GM12878 (cell line): ENCODE measurements at regions not wholly inside any gene's neighbourhood (a gene's known extent, or its start where the extent isn't known, plus 50 kb on each side); places are given as distances from the start of the nearest gene placed in this dataset.
"Not testable (repeated sequence)": the region's sequence is repeated elsewhere in the genome, so short reads cannot be mapped to it uniquely, and the experiment has no call there.

Source experiments
- ATAC-seq: fragments of 200-7000 bp; cut with Tn5 transposase; 3 replicates; pipeline ENCODE4 v1.9.1; 2020; ENCODE audit warnings: mild to moderate bottlenecking, moderate library complexity
- BruUV-seq: library from RNA; stranded (reverse); fragments of 400-500 nt; replicated peaks from 2 replicates; lab custom pipeline; 2021; lab: Mats Ljungman, UMichigan
- CTCF ChIA-PET: fragments of 300-600 bp; sonication (Branson Sonifier 250); formaldehyde crosslinking; extraction: SDS; loops from one replicate; lab custom pipeline; 2021; ENCODE audit warnings: inconsistent platforms; lab: Yijun Ruan, JAX
- POLR2A ChIA-PET: fragments of 350-600 bp; formaldehyde crosslinking; extraction: SDS; loops from one replicate; lab custom pipeline; 2021; ENCODE audit warnings: inconsistent platforms; lab: Charles Lee
- RAD21 ChIA-PET: fragments of 300-600 bp; sonication (Branson Sonifier 250); formaldehyde crosslinking; loops from one replicate; lab custom pipeline; 2023; ENCODE audit warnings: antibody characterized with exemption; ENCODE audit not compliant: unreplicated experiment; lab: Charles Lee
- SMC1A ChIA-PET: fragments of 300-600 bp; sonication (Branson Sonifier 250); formaldehyde crosslinking; loops from one replicate; lab custom pipeline; 2023; ENCODE audit not compliant: unreplicated experiment, uncharacterized antibody; lab: Charles Lee
- DNase-seq: peaks from one replicate; pipeline ENCODE4 v3.0.0-alpha.2; 2011; ENCODE audit warnings: low read depth, low spot score
- FAIRE-seq: peaks from 3 replicates; lab custom pipeline; 2011; peaks lifted over from hg19 to GRCh38; lab: Jason Lieb, UNC
- H2AFZ ChIP-seq: 2 replicates; pipeline ENCODE4 v1.6.0; 2011; ENCODE audit warnings: low read depth, low read length, control low read depth; ENCODE audit not compliant: control insufficient read depth
- H3K27ac ChIP-seq: 2 replicates; pipeline ENCODE4 v1.5.1; 2011; ENCODE audit warnings: control low read depth; ENCODE audit not compliant: control insufficient read depth, insufficient read depth
- H3K27me3 ChIP-seq, 2 experiments: replicated peaks in 1 of 2; 2 replicates each; pipeline versions ENCODE4 v1.6.0 to v1.6.1; 2011; ENCODE audit warnings: low read length in 1 of 2; ENCODE audit not compliant: control insufficient read depth in 2 of 2, insufficient read depth in 2 of 2
- H3K36me3 ChIP-seq, 2 experiments: 2 replicates each; pipeline ENCODE4 v1.5.1; 2011; ENCODE audit warnings: low read length in 1 of 2; ENCODE audit not compliant: control insufficient read depth in 2 of 2, insufficient read depth in 2 of 2
- H3K4me1 ChIP-seq: 2 replicates; pipeline ENCODE4 v1.6.1; 2011; ENCODE audit warnings: mild to moderate bottlenecking, low read length, moderate library complexity, mixed read lengths; ENCODE audit not compliant: control insufficient read depth, insufficient read depth
- H3K4me2 ChIP-seq: 2 replicates; pipeline ENCODE4 v1.6.0; 2011; ENCODE audit warnings: control low read depth; ENCODE audit not compliant: control insufficient read depth, insufficient read depth
- H3K4me3 ChIP-seq: fragments of 200-600 bp; sonication (generic); 2 replicates; pipeline ENCODE4 v1.5.1; 2016
- H3K79me2 ChIP-seq: 2 replicates; pipeline ENCODE4 v1.6.0; 2011; ENCODE audit warnings: low read length; ENCODE audit not compliant: control insufficient read depth, insufficient read depth
- H3K9ac ChIP-seq: 2 replicates; pipeline ENCODE4 v1.8.0; 2011; ENCODE audit warnings: low read length, control low read depth, mixed read lengths; ENCODE audit not compliant: control insufficient read depth, insufficient read depth
- H3K9me3 ChIP-seq: replicated peaks from 3 replicates; pipeline ENCODE4 v1.5.1; 2011; ENCODE audit warnings: mild to moderate bottlenecking, low read length; ENCODE audit not compliant: control insufficient read depth, insufficient read depth
- H4K20me1 ChIP-seq: 2 replicates; pipeline ENCODE4 v1.6.0; 2011; ENCODE audit not compliant: control insufficient read depth, insufficient read depth
- SMARCA5 ChIP-seq: fragments of 450-650 bp; IDR thresholded peaks from 2 replicates; pipeline ENCODE4 v1.6.1; 2017; ENCODE audit warnings: mild to moderate bottlenecking
- WGBS: methylation state at CpG from one replicate; pipeline ENCODE4 v1.1.6; 2016; ENCODE audit warnings: low lambda C conversion rate; ENCODE audit not compliant: insufficient replicate concordance, insufficient coverage; ENCODE audit errors: missing lambda C conversion rate; 5-methylcytosine and 5-hydroxymethylcytosine counted together
- in situ Hi-C: fragments of 300-500 bp; cut with MboI; formaldehyde crosslinking; loops from 9 replicates; pipeline ENCODE4 v1.14.3; 2018; ENCODE audit warnings: mixed read lengths
- intact Hi-C: fragments of 100-400 bp; cut with micrococcal nuclease; formaldehyde crosslinking; loops from one replicate; pipeline ENCODE4 v1.14.2; 2022; ENCODE audit not compliant: unreplicated experiment

DNA sequence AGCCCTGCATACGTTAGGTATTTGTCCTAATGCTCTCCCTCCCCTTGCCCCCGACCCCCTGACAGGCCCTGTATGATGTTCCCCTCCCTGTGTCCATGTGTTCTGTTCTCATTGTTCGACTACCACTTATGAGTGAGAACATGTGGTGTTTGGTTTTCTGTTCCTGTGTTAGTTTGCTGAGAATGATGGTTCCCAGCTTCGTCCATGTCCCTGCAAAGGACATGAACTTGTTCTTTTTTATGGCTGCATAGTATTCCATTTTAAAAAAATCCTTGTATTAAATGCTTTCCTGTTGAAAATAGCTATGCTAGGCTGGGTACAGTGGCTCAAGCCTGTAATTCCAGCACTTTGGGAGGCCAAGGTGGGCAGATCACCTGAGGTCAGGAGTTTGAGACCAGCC lies 232.2 kb downstream of the RPLP1 start:
- H3K4me2 ChIP-seq, H3K4me1 ChIP-seq, H4K20me1 ChIP-seq, intact Hi-C loops, H3K36me3 ChIP-seq, H3K27ac ChIP-seq, H3K79me2 ChIP-seq, H2AFZ ChIP-seq, H3K9ac ChIP-seq, H3K27me3 ChIP-seq, FAIRE-seq, ATAC-seq, CTCF ChIA-PET, DNase-seq, in situ Hi-C loops, RAD21 ChIA-PET, H3K4me3 ChIP-seq, BruUV-seq: not testable (repeated sequence)
- WGBS = 20% methylated on average over 4 of the region's 4 CpGs
- ChIA-PET SMC1A (interaction anchor here (1.7 kb wide), 1 partner anchor 8 kb away, joined by 3 read pairs; no protein-coding TSS in a partner anchor), POLR2A (interaction anchor here (1.5 kb wide), 1 partner anchor 30 kb away, joined by 3 read pairs; no protein-coding TSS in a partner anchor)
- peaks cover 16% of the 10 kb centered on the region; the same call in 2 of the 3 replicates for H3K9me3 ChIP-seq

DNA sequence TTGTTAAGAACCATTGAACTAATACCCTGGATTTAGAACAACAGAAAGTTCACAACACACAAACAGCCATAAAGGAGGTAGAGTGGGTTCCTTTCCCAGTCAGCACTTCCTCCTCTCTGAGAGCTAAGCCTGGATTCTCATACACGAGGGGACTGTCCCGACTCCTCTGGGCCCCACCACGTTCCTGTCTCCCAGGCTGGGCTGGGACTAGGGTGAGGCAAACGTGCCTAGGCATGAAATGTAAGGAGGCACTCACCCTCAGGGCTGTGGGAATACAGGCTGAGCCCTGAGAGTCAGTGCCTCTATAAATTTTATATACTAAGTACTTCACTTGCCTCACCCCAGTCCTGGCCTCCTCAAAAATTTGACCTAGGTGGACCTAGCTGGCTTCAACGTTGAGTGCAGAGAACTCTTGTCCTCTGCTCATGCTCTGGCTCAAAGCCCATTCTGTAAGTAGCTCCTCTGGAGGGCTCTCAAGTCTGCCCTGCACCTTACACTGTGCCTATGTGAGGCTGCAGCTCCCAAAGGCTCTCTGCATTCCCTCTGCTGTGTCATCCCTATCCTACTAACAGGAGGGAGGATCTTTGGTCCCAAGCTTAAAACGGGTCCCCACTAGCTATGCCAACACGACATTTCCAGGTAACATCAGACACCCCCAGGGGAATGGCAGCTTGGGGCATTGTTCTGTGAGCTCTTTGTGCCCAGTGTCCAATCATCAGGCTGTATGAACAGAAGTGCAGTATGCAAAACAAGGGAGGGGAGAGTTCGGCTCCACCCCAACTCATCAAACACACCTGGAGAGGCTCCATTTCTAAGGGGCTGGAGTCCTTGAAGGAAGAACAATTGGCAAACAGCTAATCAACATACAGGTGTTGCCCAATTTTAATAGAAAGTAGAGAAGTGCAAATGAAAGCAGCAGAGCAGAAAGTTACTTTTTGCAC lies 233.2 kb downstream of the RPLP1 start:
- ChIA-PET CTCF (interaction anchor here (1.1 kb wide), 2 partner anchors 15 to 782 kb away, joined by 3 to 6 read pairs; no protein-coding TSS in a partner anchor), POLR2A (interaction anchor here (1.7 kb wide), 1 partner anchor 17 kb away, joined by 3 read pairs; no protein-coding TSS in a partner anchor), RAD21 (interaction anchor here (0.6 to 1.7 kb wide), 4 partner anchors 8 to 34 kb away, joined by 3 to 5 read pairs (median 3); no protein-coding TSS in a partner anchor), SMC1A (interaction anchor here (0.6 to 1.7 kb wide), 6 partner anchors 9 to 164 kb away, joined by 3 to 4 read pairs (median 3); no protein-coding TSS in a partner anchor)
- Histone ChIP-seq H4K20me1 (no peaks in the 10 kb centered on the region), H3K4me3 (no peak overlapping the region), H2AFZ (no peak overlapping the region), H3K27me3 (no peaks in the 10 kb centered on the region; a peak in 2 of 4 replicates), H3K79me2 (no peaks in the 10 kb centered on the region), H3K4me1 (no peaks in the 10 kb centered on the region), H3K9me3 (peaks cover 23% of the 10 kb centered on the region; the same call in 2 of the 3 replicates), H3K4me2 (no peak overlapping the region), H3K27ac (no peak overlapping the region), H3K36me3 (no peaks in the 10 kb centered on the region), H3K9ac (no peak overlapping the region)
- DNase-seq (no peak), FAIRE-seq (no peak), ATAC-seq (no peak)
- WGBS = 18% methylated on average over 8 of the region's 8 CpGs
- intact Hi-C loops = no loop called here
- in situ Hi-C loops = no loop called here
- no peak for TF ChIP-seq SMARCA5
- BruUV-seq = no TSS peak
